ENCODE measurements at regions not wholly inside any gene's neighbourhood (a gene's known extent, or its start where the extent isn't known, plus 50 kb on each side); places are given as distances from the start of the nearest gene placed in this dataset.

DNA sequence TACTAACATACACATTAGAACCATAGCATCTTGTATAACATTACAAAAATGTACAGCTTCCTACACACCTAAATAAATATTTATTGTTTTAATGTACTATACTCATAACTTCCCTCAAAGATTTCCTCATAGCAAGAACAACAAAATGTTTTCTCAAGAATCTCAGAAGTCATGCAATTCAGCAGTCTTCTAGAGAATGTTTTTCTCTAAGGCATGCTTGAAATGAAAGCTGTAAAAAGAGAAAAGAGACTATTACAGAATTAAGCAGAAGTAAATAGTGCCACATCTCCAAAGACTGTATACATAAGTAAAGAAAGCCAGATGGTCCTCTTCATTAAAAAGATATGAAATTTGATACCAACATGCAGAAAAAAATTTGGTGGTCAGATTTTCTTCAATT is 672.2 kb downstream of the EPM2A start:
- Histone ChIP-seq H3K4me1 (no peaks in the 10 kb centered on the region), H3K4me3 (no peak overlapping the region), H3K27me3 (no peaks in the 10 kb centered on the region), H3K36me3 (no peaks in the 10 kb centered on the region), H3K9me3 (no peaks in the 10 kb centered on the region), H3K27ac (no peak overlapping the region)
- no peak for DNase-seq (ENCODE audit: low spot score in 2 of 2)
- TF ChIP-seq, protein P1, sequence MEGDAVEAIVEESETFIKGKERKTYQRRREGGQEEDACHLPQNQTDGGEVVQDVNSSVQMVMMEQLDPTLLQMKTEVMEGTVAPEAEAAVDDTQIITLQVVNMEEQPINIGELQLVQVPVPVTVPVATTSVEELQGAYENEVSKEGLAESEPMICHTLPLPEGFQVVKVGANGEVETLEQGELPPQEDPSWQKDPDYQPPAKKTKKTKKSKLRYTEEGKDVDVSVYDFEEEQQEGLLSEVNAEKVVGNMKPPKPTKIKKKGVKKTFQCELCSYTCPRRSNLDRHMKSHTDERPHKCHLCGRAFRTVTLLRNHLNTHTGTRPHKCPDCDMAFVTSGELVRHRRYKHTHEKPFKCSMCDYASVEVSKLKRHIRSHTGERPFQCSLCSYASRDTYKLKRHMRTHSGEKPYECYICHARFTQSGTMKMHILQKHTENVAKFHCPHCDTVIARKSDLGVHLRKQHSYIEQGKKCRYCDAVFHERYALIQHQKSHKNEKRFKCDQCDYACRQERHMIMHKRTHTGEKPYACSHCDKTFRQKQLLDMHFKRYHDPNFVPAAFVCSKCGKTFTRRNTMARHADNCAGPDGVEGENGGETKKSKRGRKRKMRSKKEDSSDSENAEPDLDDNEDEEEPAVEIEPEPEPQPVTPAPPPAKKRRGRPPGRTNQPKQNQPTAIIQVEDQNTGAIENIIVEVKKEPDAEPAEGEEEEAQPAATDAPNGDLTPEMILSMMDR (IDR thresholded peaks at IDR 0.05) = no peak
- intact Hi-C loops (cut with DNase I) = no loop called here

DNA sequence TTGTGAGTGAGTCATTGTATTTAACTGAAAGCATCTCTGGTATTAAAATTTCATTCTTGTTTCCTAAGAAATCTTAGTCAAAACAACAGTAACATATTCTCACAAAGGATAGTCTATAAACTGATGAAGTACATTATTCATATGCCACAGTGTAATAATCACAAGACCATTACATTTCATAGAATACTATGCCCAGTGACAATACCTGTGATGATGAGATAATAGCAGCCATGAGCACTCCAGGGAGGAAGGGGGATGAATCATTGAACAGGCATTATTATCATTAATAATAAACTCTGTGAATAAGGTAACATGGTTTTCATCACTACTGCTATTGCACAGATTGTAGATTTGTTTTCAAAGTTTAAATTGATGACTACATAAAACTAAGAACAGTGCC is 667.9 kb downstream of the EPM2A start:
- no peaks in the 10 kb centered on the region for H3K4me1 ChIP-seq
- intact Hi-C loops (cut with DNase I) = no loop called here
- no peak overlapping the region for H3K27ac ChIP-seq
- H3K36me3 ChIP-seq = no peaks in the 10 kb centered on the region
- H3K4me3 ChIP-seq = no peak overlapping the region
- no peaks in the 10 kb centered on the region for H3K27me3 ChIP-seq
- no peak for DNase-seq (ENCODE audit: low spot score in 2 of 2)
- H3K9me3 ChIP-seq = no peaks in the 10 kb centered on the region
- TF ChIP-seq, protein P1 (IDR thresholded peaks at IDR 0.05) = no peak

DNA sequence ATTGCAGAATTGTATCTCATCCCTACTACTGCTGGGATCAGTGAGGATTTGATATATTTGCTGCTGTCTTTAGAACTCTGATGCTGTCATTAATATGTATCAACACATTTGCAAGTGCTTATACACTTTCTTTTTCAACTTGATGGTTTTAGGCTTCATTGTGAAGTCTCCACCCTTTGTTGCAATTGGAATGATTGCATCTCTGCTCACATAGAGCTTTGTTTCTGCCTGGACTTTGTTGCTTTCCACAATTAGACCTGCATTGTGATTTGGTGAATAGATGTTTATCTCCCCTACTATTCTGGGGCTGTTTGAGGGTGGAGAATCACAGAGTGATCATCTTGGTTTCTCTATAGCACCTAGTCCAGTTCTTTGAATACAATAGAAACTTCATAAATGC is 666.7 kb downstream of the EPM2A start:
- no peaks in the 10 kb centered on the region for H3K27me3 ChIP-seq
- DNase-seq (ENCODE audit: low spot score in 2 of 2) = no peak
- intact Hi-C loops (cut with DNase I) = no loop called here
- no peaks in the 10 kb centered on the region for H3K9me3 ChIP-seq
- H3K4me3 ChIP-seq = no peak overlapping the region
- H3K4me1 ChIP-seq = no peaks in the 10 kb centered on the region
- no peak overlapping the region for H3K27ac ChIP-seq
- H3K36me3 ChIP-seq = no peaks in the 10 kb centered on the region
- TF ChIP-seq, protein P1 (IDR thresholded peaks at IDR 0.05) = no peak

- DNase-seq (ENCODE audit: low spot score in 2 of 2) = no peak
- H3K36me3 ChIP-seq = no peaks in the 10 kb centered on the region
- H3K4me1 ChIP-seq = no peaks in the 10 kb centered on the region
- intact Hi-C loops (cut with DNase I) = no loop called here
- no peak overlapping the region for H3K4me3 ChIP-seq
- no peaks in the 10 kb centered on the region for H3K27me3 ChIP-seq
- H3K9me3 ChIP-seq = no peaks in the 10 kb centered on the region
- TF ChIP-seq, protein P1 (IDR thresholded peaks at IDR 0.05) = no peak
- H3K27ac ChIP-seq = no peak overlapping the region
Observed at GRCh38 chr6:145069966-145070365, 665.4 kb downstream of the EPM2A start.

- Histone ChIP-seq H3K4me1 (no peaks in the 10 kb centered on the region), H3K9me3 (no peaks in the 10 kb centered on the region), H3K36me3 (no peaks in the 10 kb centered on the region), H3K4me3 (no peak overlapping the region), H3K27me3 (no peaks in the 10 kb centered on the region), H3K27ac (no peak overlapping the region)
- DNase-seq (ENCODE audit: low spot score in 2 of 2) = no peak
- intact Hi-C loops (cut with DNase I) = no loop called here
- TF ChIP-seq, protein P1 (IDR thresholded peaks at IDR 0.05) = no peak
Observed at GRCh38 chr6:145070791-145071190, 664.5 kb downstream of the EPM2A start.

- Histone ChIP-seq H3K4me3 (no peak overlapping the region), H3K9me3 (no peaks in the 10 kb centered on the region), H3K36me3 (no peaks in the 10 kb centered on the region), H3K4me1 (no peaks in the 10 kb centered on the region), H3K27me3 (no peaks in the 10 kb centered on the region), H3K27ac (no peak overlapping the region)
- intact Hi-C loops (cut with DNase I) = no loop called here
- TF ChIP-seq, protein P1 (IDR thresholded peaks at IDR 0.05) = no peak
- no peak for DNase-seq (ENCODE audit: low spot score in 2 of 2)
Observed at GRCh38 chr6:145071836-145072235, 663.5 kb downstream of the EPM2A start.

Data from ascending aorta (tissue), 2 donors.